ELF-1 (cell line): ENCODE measurements at regions not wholly inside any gene's neighbourhood (a gene's known extent, or its start where the extent isn't known, plus 50 kb on each side); places are given as distances from the start of the nearest gene placed in this dataset.
A peak's percentile ranks its signal among the peaks of the same experiment; 100 is the strongest.

Source experiments
- DNase-seq: peaks from one replicate; pipeline ENCODE4 v3.0.0-alpha.2; 2016; ENCODE audit warnings: low read depth, low spot score

DNA sequence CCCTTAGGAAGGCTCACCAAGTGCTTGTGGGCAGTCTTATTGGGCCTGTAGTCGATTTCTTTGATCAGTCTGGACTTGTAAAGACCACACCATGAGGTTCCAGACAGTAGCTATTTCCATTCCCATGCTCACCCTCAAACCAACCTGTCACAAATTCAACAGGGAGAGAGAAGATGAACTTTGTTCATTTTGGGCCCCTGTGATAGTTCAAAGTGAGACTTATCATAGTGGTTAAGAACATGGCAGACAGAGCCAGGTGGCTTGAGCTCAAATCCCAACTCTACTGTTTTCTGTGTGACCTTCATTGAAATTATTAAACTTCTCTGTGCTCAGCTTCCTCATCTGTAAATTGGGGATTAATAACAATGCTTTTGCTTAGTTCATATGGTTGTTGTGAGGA lies 53.9 kb upstream of the CTLA4 start:
- DNase-seq, result no peak

DNA sequence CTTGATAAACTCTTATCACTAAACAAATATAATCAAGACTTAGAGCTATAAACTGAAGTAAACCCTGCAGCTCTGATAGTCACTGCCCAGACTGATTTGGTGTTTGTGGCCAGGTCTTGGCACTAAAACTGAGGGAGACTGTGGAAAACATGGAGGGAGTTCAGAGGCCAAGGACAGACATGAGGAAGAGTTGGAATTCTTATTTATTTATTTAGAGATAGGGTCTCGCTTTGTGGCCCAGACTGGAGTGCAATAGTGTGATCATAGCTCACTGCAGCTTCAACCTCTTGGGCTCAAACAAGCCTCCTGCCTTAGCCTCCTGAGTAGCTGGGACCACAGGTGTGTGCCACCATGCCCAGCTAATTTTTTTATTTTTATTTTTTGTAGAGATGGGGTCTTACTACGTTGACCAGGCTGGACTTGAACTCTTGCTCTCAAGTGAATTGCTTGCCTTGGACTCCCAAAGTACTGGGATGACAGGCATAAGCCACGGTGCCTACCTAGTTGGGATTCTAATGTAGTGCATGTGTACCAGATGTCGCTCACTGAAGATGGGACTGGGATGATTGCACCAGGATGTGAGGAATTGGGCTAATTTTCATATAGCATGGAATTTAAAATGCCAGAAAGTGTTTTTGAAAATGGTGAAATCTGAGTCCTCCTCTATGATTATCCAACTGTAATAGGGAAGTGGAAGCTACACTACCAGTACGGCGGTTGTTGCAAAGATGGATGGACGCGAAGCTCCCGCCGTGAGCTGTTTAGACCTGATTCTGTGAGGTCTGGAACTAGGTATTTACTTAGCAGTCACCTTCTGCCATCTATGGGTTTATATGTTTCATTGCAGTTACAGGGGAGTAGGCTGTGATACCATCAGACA lies 52.7 kb upstream of the CTLA4 start:
- peak; percentile 45 for DNase-seq

DNA sequence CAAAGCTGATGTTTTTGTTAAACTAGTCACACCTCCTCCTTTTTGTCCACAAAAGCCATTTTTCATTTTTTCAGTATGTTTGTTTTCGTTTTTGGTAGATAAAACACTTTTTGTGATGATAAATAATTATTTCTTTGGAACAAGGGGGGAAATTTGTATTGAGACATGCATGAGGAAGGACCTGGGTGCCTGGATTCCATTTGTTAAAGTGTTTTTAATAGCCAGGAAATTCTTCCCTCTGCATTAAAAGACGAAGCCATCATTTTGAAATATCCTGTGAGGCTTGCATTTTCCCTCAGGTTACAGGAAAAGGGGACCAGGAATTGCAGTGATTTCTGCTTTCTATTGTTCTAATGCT lies 52.1 kb upstream of the CTLA4 start:
- DNase-seq, result no peak

DNA sequence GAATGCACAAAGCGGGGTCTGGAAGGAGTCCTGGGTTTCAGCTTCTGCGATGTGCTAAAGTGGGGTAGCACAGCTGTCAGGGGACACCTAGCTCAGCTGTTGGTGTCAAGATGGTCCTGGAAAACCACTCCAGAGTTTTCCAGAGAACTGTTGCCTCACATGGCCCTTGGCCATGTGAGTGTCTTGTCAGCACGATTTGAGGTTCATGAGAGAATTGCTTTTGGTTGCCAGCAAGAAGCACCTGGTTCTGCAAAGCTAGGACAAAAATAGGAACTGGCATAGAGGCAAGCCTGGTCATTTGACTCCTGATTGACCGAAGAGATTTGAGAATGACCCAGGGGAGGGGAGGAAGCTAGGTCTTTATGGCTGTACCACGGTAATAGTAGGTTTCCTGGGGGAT lies 50.4 kb upstream of the CTLA4 start:
- DNase-seq, result no peak
